ENCODE measurements at regions not wholly inside any gene's neighbourhood (a gene's known extent, or its start where the extent isn't known, plus 50 kb on each side); places are given as distances from the start of the nearest gene placed in this dataset.

GRCh38 chr16:17983847-17984639 is 352.5 kb downstream of the NPIPA8 start:
- Histone ChIP-seq H3K9me3 (ENCODE audit: low read length) (no peaks in the 10 kb centered on the region), H3K4me3 (ENCODE audit: low read depth, low read length, poor library complexity, severe bottlenecking) (no peak overlapping the region), H3K4me1 (ENCODE audit: insufficient read depth, low read length, poor library complexity, severe bottlenecking) (no peaks in the 10 kb centered on the region), H3K4me2 (ENCODE audit: low read length) (no peak overlapping the region), H3K27ac (ENCODE audit: low read depth, low read length, poor library complexity, severe bottlenecking) (no peak overlapping the region), H3K79me2 (ENCODE audit: insufficient read depth, low read depth, low read length) (no peaks in the 10 kb centered on the region), H3K9me2 (ENCODE audit: insufficient read depth, low read length) (no peaks in the 10 kb centered on the region), H4K20me1 (ENCODE audit: insufficient read depth, low read length) (no peaks in the 10 kb centered on the region), H2AFZ (ENCODE audit: low read length) (no peak overlapping the region), H3K36me3 (ENCODE audit: insufficient read depth, low read length) (no peaks in the 10 kb centered on the region)
- no peak for DNase-seq (ENCODE audit: low spot score)
- ChIA-PET POLR2A (no interaction called here), CTCF (ENCODE audit: unreplicated experiment) (no interaction called here)
- intact Hi-C loops (cut with micrococcal nuclease; ENCODE audit: unreplicated experiment) = no loop called here
- TF ChIP-seq EZH2phosphoT487 (IDR thresholded peaks at IDR 0.05; ENCODE audit: borderline replicate concordance, low read depth, low read length) (no peak), CTCF (conservative IDR thresholded peaks at IDR 0.05; ENCODE audit: low read length) (no peak)
- BruUV-seq (replicated peaks) = no TSS peak

GRCh38 chr16:17983114-17983513 is 353.4 kb downstream of the NPIPA8 start:
- ChIA-PET POLR2A (no interaction called here), CTCF (ENCODE audit: unreplicated experiment) (no interaction called here)
- no TSS peak for BruUV-seq (replicated peaks)
- Histone ChIP-seq H3K4me2 (ENCODE audit: low read length) (no peak overlapping the region), H3K4me1 (ENCODE audit: insufficient read depth, low read length, poor library complexity, severe bottlenecking) (no peaks in the 10 kb centered on the region), H3K27ac (ENCODE audit: low read depth, low read length, poor library complexity, severe bottlenecking) (no peak overlapping the region), H3K9me3 (ENCODE audit: low read length) (no peaks in the 10 kb centered on the region), H3K9me2 (ENCODE audit: insufficient read depth, low read length) (no peaks in the 10 kb centered on the region), H3K79me2 (ENCODE audit: insufficient read depth, low read depth, low read length) (no peaks in the 10 kb centered on the region), H3K36me3 (ENCODE audit: insufficient read depth, low read length) (no peaks in the 10 kb centered on the region), H3K4me3 (ENCODE audit: low read depth, low read length, poor library complexity, severe bottlenecking) (no peak overlapping the region), H2AFZ (ENCODE audit: low read length) (no peak overlapping the region), H4K20me1 (ENCODE audit: insufficient read depth, low read length) (no peaks in the 10 kb centered on the region)
- intact Hi-C loops (cut with micrococcal nuclease; ENCODE audit: unreplicated experiment) = no loop called here
- DNase-seq (ENCODE audit: low spot score) = no peak
- TF ChIP-seq EZH2phosphoT487 (IDR thresholded peaks at IDR 0.05; ENCODE audit: borderline replicate concordance, low read depth, low read length) = no peak
- TF ChIP-seq CTCF (conservative IDR thresholded peaks at IDR 0.05; ENCODE audit: low read length) = no peak

- Histone ChIP-seq H3K9me2 (ENCODE audit: insufficient read depth, low read length) (no peaks in the 10 kb centered on the region), H3K4me2 (ENCODE audit: low read length) (no peak overlapping the region), H3K27ac (ENCODE audit: low read depth, low read length, poor library complexity, severe bottlenecking) (no peak overlapping the region), H3K4me1 (ENCODE audit: insufficient read depth, low read length, poor library complexity, severe bottlenecking) (no peaks in the 10 kb centered on the region), H3K79me2 (ENCODE audit: insufficient read depth, low read depth, low read length) (no peaks in the 10 kb centered on the region), H2AFZ (ENCODE audit: low read length) (no peak overlapping the region), H4K20me1 (ENCODE audit: insufficient read depth, low read length) (no peaks in the 10 kb centered on the region), H3K9me3 (ENCODE audit: low read length) (no peaks in the 10 kb centered on the region), H3K4me3 (ENCODE audit: low read depth, low read length, poor library complexity, severe bottlenecking) (no peak overlapping the region), H3K36me3 (ENCODE audit: insufficient read depth, low read length) (no peaks in the 10 kb centered on the region)
- no peak for DNase-seq (ENCODE audit: low spot score)
- POLR2A ChIA-PET = no interaction called here
- BruUV-seq (replicated peaks) = no TSS peak
- no peak for TF ChIP-seq CTCF (conservative IDR thresholded peaks at IDR 0.05; ENCODE audit: low read length)
- no peak for TF ChIP-seq EZH2phosphoT487 (IDR thresholded peaks at IDR 0.05; ENCODE audit: borderline replicate concordance, low read depth, low read length)
- CTCF ChIA-PET (ENCODE audit: unreplicated experiment) = no interaction called here
- intact Hi-C loops (cut with micrococcal nuclease; ENCODE audit: unreplicated experiment) = no loop called here
These were observed 359.3 kb downstream of the NPIPA8 start for GRCh38 chr16:17977260-17977659.
